Loucy (cell line): ENCODE measurements at regions not wholly inside any gene's neighbourhood (a gene's known extent, or its start where the extent isn't known, plus 50 kb on each side); places are given as distances from the start of the nearest gene placed in this dataset.

Experiments
- CTCF ChIP-seq: fragments of 200-600 bp; sonication (generic); conservative IDR thresholded peaks from 2 replicates; pipeline ENCODE4 v1.5.1; 2014; ENCODE audit warnings: mild to moderate bottlenecking, antibody characterized with exemption, low read length
- EZH2phosphoT487 ChIP-seq: fragments of 200-600 bp; IDR thresholded peaks from 2 replicates; pipeline ENCODE4 v1.6.1; 2018; ENCODE audit warnings: antibody characterized with exemption, mild to moderate bottlenecking, moderate library complexity, borderline replicate concordance

GRCh38 chr4:52195869-52196268 is 144.8 kb downstream of the SPATA18 start:
- no peak for TF ChIP-seq CTCF
- TF ChIP-seq EZH2phosphoT487 = no peak
